ENCODE measurements at regions not wholly inside any gene's neighbourhood (a gene's known extent, or its start where the extent isn't known, plus 50 kb on each side); places are given as distances from the start of the nearest gene placed in this dataset.
"Not testable (repeated sequence)": the region's sequence is repeated elsewhere in the genome, so short reads cannot be mapped to it uniquely, and the experiment has no call there.

- ATAC-seq (no peak), DNase-seq (no peak)
- Histone ChIP-seq H3K4me1 (ENCODE audit: low read depth) (no peaks in the 10 kb centered on the region), H3K9me3 (no peaks in the 10 kb centered on the region), H3K36me3 (ENCODE audit: low read depth) (no peaks in the 10 kb centered on the region), H3K4me3 (no peak overlapping the region)
- no peak for TF ChIP-seq CTCF (IDR thresholded peaks at IDR 0.05)
- intact Hi-C loops (cut with DNase I, micrococcal nuclease) = no loop called here
Observed at GRCh38 chr7:110544194-110544593, 546.7 kb upstream of the LRRN3 start.

GRCh38 chr7:110548372-110548771 is 542.6 kb upstream of the LRRN3 start:
- H3K4me1 ChIP-seq (ENCODE audit: low read depth) = no peaks in the 10 kb centered on the region
- H3K4me3 ChIP-seq = no peak overlapping the region
- no peak for TF ChIP-seq CTCF (IDR thresholded peaks at IDR 0.05)
- intact Hi-C loops (cut with DNase I, micrococcal nuclease) = no loop called here
- peaks cover 4% of the 10 kb centered on the region for H3K9me3 ChIP-seq
- DNase-seq = no peak
- H3K36me3 ChIP-seq (ENCODE audit: low read depth) = no peaks in the 10 kb centered on the region
- no peak for ATAC-seq

- intact Hi-C loops (cut with DNase I, micrococcal nuclease) = no loop called here
Observed at GRCh38 chr7:110557136-110557535, 533.8 kb upstream of the LRRN3 start.

GRCh38 chr7:110563286-110563685 is 527.6 kb upstream of the LRRN3 start:
- DNase-seq; intact Hi-C loops (cut with DNase I, micrococcal nuclease); H3K4me3 ChIP-seq; ATAC-seq; H3K4me1 ChIP-seq (ENCODE audit: low read depth); H3K36me3 ChIP-seq (ENCODE audit: low read depth); H3K9me3 ChIP-seq: not testable (repeated sequence)

More at GRCh38 chr7:110557136-110557535, 533.8 kb upstream of the LRRN3 start:
- no peak overlapping the region for H3K4me3 ChIP-seq
- no peaks in the 10 kb centered on the region for H3K36me3 ChIP-seq (ENCODE audit: low read depth)
- DNase-seq (no peak), ATAC-seq (no peak)
- no peak for TF ChIP-seq CTCF (IDR thresholded peaks at IDR 0.05)
- no peaks in the 10 kb centered on the region for H3K9me3 ChIP-seq
- H3K4me1 ChIP-seq (ENCODE audit: low read depth) = no peaks in the 10 kb centered on the region

GRCh38 chr7:110564246-110564645 is 526.7 kb upstream of the LRRN3 start:
- Histone ChIP-seq H3K9me3 (no peaks in the 10 kb centered on the region), H3K4me1 (ENCODE audit: low read depth) (no peaks in the 10 kb centered on the region), H3K36me3 (ENCODE audit: low read depth) (no peaks in the 10 kb centered on the region), H3K4me3 (no peak overlapping the region)
- TF ChIP-seq CTCF (IDR thresholded peaks at IDR 0.05) = no peak
- DNase-seq = no peak
- ATAC-seq = no peak
- intact Hi-C loops (cut with DNase I, micrococcal nuclease) = no loop called here

GRCh38 chr7:110568388-110568787 is 522.5 kb upstream of the LRRN3 start:
- Histone ChIP-seq H3K9me3 (no peaks in the 10 kb centered on the region), H3K4me3 (no peak overlapping the region), H3K4me1 (ENCODE audit: low read depth) (no peaks in the 10 kb centered on the region), H3K36me3 (ENCODE audit: low read depth) (no peaks in the 10 kb centered on the region)
- ATAC-seq (no peak), DNase-seq (no peak)
- intact Hi-C loops (cut with DNase I, micrococcal nuclease) = no loop called here
- no peak for TF ChIP-seq CTCF (IDR thresholded peaks at IDR 0.05)
